IPS-15b (cell line): ENCODE measurements at regions not wholly inside any gene's neighbourhood (a gene's known extent, or its start where the extent isn't known, plus 50 kb on each side); places are given as distances from the start of the nearest gene placed in this dataset.
"Not testable (repeated sequence)": the region's sequence is repeated elsewhere in the genome, so short reads cannot be mapped to it uniquely, and the experiment has no call there.

Source experiments
- H3K27me3 ChIP-seq: one replicate; pipeline ENCODE4 v1.6.1; 2013; ENCODE audit warnings: low read length; ENCODE audit not compliant: control insufficient read depth, insufficient read depth
- H3K36me3 ChIP-seq: one replicate; pipeline ENCODE4 v1.6.1; 2013; ENCODE audit warnings: low read length; ENCODE audit not compliant: control insufficient read depth, insufficient read depth
- H3K4me1 ChIP-seq: one replicate; pipeline ENCODE4 v1.6.1; 2013; ENCODE audit warnings: mild to moderate bottlenecking, low read length; ENCODE audit not compliant: control insufficient read depth, insufficient read depth
- H3K4me3 ChIP-seq: one replicate; pipeline ENCODE4 v1.5.1; 2013; ENCODE audit warnings: low read depth, low read length
- H3K9ac ChIP-seq: one replicate; pipeline ENCODE4 v1.6.1; 2013; ENCODE audit warnings: low read depth, mild to moderate bottlenecking, low read length
- H3K9me3 ChIP-seq: one replicate; pipeline ENCODE4 v1.6.1; 2013; ENCODE audit warnings: mild to moderate bottlenecking, low read length; ENCODE audit not compliant: control insufficient read depth, insufficient read depth

GRCh38 chr16:29186306-29187220 lies 201.7 kb downstream of the LAT start:
- H3K4me1 ChIP-seq, H3K27me3 ChIP-seq, H3K9ac ChIP-seq, H3K36me3 ChIP-seq, H3K4me3 ChIP-seq, H3K9me3 ChIP-seq: not testable (repeated sequence)

GRCh38 chr16:29185872-29186271 lies 201.0 kb downstream of the LAT start:
- H3K9me3 ChIP-seq, result not testable (repeated sequence)

DNA sequence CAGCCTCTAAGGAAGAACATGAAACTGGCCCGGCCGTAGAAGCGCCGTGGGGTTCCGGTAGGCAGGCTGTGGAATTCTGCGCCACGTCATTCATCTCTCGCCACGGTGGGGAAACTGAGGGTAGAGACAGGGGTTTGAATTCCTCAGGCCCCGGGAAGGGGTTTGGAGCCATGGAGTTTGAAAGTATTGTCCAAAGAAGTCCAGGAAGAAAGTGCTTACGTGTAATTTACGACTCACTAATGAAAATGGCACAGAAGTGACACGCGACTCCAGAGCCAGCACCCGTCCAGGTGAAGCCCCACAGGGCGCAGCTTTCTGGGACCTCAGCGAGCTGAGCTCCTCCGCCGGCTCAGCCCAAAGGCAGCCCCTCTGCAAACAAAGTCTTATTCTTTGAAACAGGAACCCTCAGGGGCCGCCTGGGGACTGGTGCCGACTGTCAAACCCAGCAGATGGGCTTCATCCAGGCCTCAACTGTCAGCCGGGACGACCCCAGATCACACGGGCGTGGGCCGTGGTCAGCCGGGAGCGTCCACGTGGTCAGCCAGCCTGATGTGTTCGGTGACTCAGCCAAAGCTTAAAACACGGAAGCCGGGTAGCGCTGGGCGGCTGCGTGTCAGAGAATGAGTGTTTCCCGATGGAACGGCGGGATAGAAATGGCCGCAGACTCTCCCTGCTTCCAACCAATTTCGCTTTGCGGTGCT lies 200.0 kb downstream of the LAT start:
- not testable (repeated sequence) for H3K4me1 ChIP-seq, H3K9ac ChIP-seq, H3K9me3 ChIP-seq, H3K4me3 ChIP-seq, H3K36me3 ChIP-seq, H3K27me3 ChIP-seq

More at GRCh38 chr16:29185872-29186271, 201.0 kb downstream of the LAT start:
- not testable (repeated sequence) for H3K27me3 ChIP-seq, H3K4me3 ChIP-seq, H3K9ac ChIP-seq, H3K4me1 ChIP-seq, H3K36me3 ChIP-seq

- not testable (repeated sequence) for H3K9ac ChIP-seq
Observed at GRCh38 chr16:29182940-29183868, 198.4 kb downstream of the LAT start.

DNA sequence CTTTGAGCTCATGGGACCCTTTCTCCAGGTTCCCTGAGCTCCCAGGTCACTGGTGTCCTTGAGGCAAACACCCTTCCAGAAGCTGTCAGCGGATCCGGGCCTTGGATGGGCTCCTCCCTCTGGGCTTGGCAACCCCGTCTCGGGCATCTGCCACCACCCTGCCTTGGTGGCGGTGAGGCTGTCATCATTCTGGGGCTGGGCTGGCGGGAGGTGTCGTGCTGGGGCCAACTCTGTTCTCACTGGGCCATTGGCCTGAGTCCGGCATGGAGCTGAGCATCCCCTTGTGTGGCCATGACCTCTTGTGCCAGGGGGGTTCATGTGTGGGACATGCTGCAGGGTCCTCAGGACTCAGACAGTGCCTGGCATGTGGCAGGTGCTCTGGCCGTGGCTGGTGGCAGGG lies 197.6 kb downstream of the LAT start:
- Histone ChIP-seq H3K4me3 (no peak overlapping the region), H3K9me3 (no peaks in the 10 kb centered on the region), H3K4me1 (no peaks in the 10 kb centered on the region), H3K9ac (no peak overlapping the region), H3K36me3 (no peaks in the 10 kb centered on the region), H3K27me3 (no peaks in the 10 kb centered on the region)

More at GRCh38 chr16:29182940-29183868, 198.4 kb downstream of the LAT start:
- not testable (repeated sequence) for H3K36me3 ChIP-seq, H3K4me1 ChIP-seq, H3K4me3 ChIP-seq, H3K9me3 ChIP-seq, H3K27me3 ChIP-seq

GRCh38 chr16:29181921-29182411 lies 197.1 kb downstream of the LAT start:
- H3K4me1 ChIP-seq, H3K9me3 ChIP-seq, H3K9ac ChIP-seq, H3K4me3 ChIP-seq, H3K27me3 ChIP-seq, H3K36me3 ChIP-seq: not testable (repeated sequence)

- H3K27me3 ChIP-seq, H3K4me3 ChIP-seq, H3K9ac ChIP-seq, H3K36me3 ChIP-seq, H3K9me3 ChIP-seq, H3K4me1 ChIP-seq: not testable (repeated sequence)
Observed at GRCh38 chr16:29181254-29181780, 196.5 kb downstream of the LAT start.

- not testable (repeated sequence) for H3K27me3 ChIP-seq, H3K4me1 ChIP-seq, H3K9ac ChIP-seq, H3K36me3 ChIP-seq, H3K9me3 ChIP-seq, H3K4me3 ChIP-seq
Observed at GRCh38 chr16:29180206-29180600, 195.4 kb downstream of the LAT start.

GRCh38 chr16:29179401-29180205 lies 194.8 kb downstream of the LAT start:
- not testable (repeated sequence) for H3K4me3 ChIP-seq, H3K4me1 ChIP-seq, H3K36me3 ChIP-seq, H3K27me3 ChIP-seq, H3K9me3 ChIP-seq, H3K9ac ChIP-seq

DNA sequence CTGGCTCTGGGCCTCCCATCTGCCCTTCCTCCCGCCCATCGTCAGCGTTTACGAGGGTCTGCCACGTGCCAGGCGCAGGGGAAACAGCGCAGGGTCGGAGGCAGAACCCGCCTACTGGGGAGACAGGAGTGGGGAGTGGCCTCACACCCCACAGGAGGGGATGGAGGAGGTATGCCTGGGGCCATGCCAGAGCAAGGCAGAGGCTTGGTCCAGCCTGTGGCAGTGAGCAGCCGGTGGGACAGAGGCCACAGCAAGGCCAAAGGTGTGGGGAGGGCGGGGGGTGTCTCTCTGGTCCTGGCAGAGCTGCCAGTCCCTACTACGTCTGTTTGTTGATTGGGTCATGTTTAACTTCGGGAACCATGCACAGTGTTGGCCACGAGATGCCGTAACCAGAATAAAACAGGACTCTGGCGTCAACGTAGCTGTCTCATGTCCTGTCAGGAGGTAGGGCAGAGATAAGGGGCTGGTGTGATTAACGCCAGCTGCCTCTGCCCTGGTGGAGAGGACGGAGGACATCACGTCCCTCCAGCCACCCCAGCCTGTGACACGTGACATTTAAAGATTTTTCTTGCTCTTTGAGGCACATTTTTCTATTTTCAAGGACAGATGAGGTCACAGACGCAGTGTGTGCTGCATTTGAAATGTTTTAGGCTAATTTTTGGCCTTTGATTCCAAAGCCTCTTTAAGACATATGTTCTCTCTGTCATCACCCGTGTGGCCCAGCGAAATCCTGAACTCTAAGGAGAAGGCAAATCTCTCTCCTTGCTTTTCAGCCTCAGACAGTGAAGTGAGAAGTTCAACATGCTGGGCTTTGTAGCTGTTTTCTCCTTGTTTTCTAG lies 193.3 kb downstream of the LAT start:
- H3K9me3 ChIP-seq, H3K36me3 ChIP-seq, H3K27me3 ChIP-seq, H3K4me1 ChIP-seq, H3K9ac ChIP-seq, H3K4me3 ChIP-seq: not testable (repeated sequence)
